Thyroid gland (tissue), 4 donors: ENCODE measurements at regions not wholly inside any gene's neighbourhood (a gene's known extent, or its start where the extent isn't known, plus 50 kb on each side); places are given as distances from the start of the nearest gene placed in this dataset.

Source experiments
- DNase-seq, 2 donors: peaks; one replicate each; pipeline ENCODE4 v3.0.0-alpha.2; 2019
- H3K27ac ChIP-seq, 3 donors: fragments of 200-600 bp; sonication (generic); 1 replicate in 2 of 3; 2 replicates in 1 of 3; pipeline ENCODE4 v1.5.1; 2016 to 2019; ENCODE audit warnings: mild to moderate bottlenecking in 1 of 3, moderate library complexity in 1 of 3
- H3K27me3 ChIP-seq: fragments of 200-600 bp; sonication (generic); one replicate; pipeline ENCODE4 v1.5.1; 2019
- H3K36me3 ChIP-seq, 2 donors: fragments of 200-600 bp; sonication (generic); one replicate each; pipeline ENCODE4 v1.5.1; 2016 to 2019
- H3K4me1 ChIP-seq, 2 donors: fragments of 200-600 bp; sonication (generic); one replicate each; pipeline ENCODE4 v1.5.1; 2017 to 2019
- H3K4me3 ChIP-seq, 3 donors: fragments of 200-600 bp; sonication (generic); replicated peaks in 1 of 3; 1 replicate in 2 of 3; 2 replicates in 1 of 3; pipeline ENCODE4 v1.5.1; 2016; ENCODE audit warnings: mild to moderate bottlenecking in 1 of 3
- H3K9me3 ChIP-seq: fragments of 200-600 bp; sonication (generic); one replicate; pipeline ENCODE4 v1.5.1; 2017
- CTCF ChIP-seq, 6 experiments: fragments of 200-600 bp in 3 of 6; fragments of 450-650 bp in 3 of 6; sonication (generic) in 3 of 6; IDR thresholded peaks; one replicate each; pipeline ENCODE4 v1.5.1; 2016 to 2019; ENCODE audit warnings: antibody characterized with exemption in 6 of 6, mild to moderate bottlenecking in 2 of 6, inconsistent platforms in 1 of 6, moderate library complexity in 1 of 6
- POLR2A ChIP-seq, 2 donors: fragments of 450-650 bp; IDR thresholded peaks; one replicate each; pipeline ENCODE4 v1.6.1; 2017; ENCODE audit warnings: antibody characterized with exemption in 2 of 2, mild to moderate bottlenecking in 2 of 2, moderate library complexity in 1 of 2
- WGBS, 2 donors: methylation state at CpG; one replicate each; pipeline ENCODE4 v1.1.5; 2017; 5-methylcytosine and 5-hydroxymethylcytosine counted together
- intact Hi-C: fragments of 100-400 bp; cut with DNase I; formaldehyde crosslinking; loops from one replicate; pipeline ENCODE4 v1.15.1; 2023

- Histone ChIP-seq H3K4me3 (no peak overlapping the region), H3K9me3 (no peaks in the 10 kb centered on the region), H3K27ac (no peak overlapping the region), H3K27me3 (no peaks in the 10 kb centered on the region), H3K4me1 (no peaks in the 10 kb centered on the region), H3K36me3 (no peaks in the 10 kb centered on the region)
- 86 to 93% methylated on average over 1 of the region's 1 CpG for WGBS, 2 donors
- no peak for DNase-seq
- intact Hi-C loops = no loop called here
- no peak for TF ChIP-seq CTCF (IDR thresholded peaks at IDR 0.05)
- no peak for TF ChIP-seq POLR2A (IDR thresholded peaks at IDR 0.05)
Measured at GRCh38 chr1:63255153-63255552, 67.2 kb upstream of the FOXD3 start.

- TF ChIP-seq POLR2A (IDR thresholded peaks at IDR 0.05) = no peak
- no peak for TF ChIP-seq CTCF (IDR thresholded peaks at IDR 0.05)
- intact Hi-C loops = no loop called here
- H3K27ac ChIP-seq = no peak overlapping the region
- no peak overlapping the region for H3K4me3 ChIP-seq
- no peaks in the 10 kb centered on the region for H3K36me3 ChIP-seq
- H3K27me3 ChIP-seq = no peaks in the 10 kb centered on the region
- 33 to 39% methylated on average over 2 of the region's 2 CpGs for WGBS, 2 donors
- DNase-seq = no peak
- no peaks in the 10 kb centered on the region for H3K9me3 ChIP-seq
- H3K4me1 ChIP-seq = no peaks in the 10 kb centered on the region
Measured at GRCh38 chr1:63261736-63262458, 60.5 kb upstream of the FOXD3 start.

GRCh38 chr1:63262459-63262770, 60.0 kb upstream of the FOXD3 start:
- 91 to 100% methylated on average over 3 of the region's 3 CpGs for WGBS, 2 donors
- no peak overlapping the region for H3K4me3 ChIP-seq
- intact Hi-C loops = no loop called here
- H3K9me3 ChIP-seq = no peaks in the 10 kb centered on the region
- H3K4me1 ChIP-seq = no peaks in the 10 kb centered on the region
- H3K36me3 ChIP-seq = no peaks in the 10 kb centered on the region
- DNase-seq = no peak
- no peaks in the 10 kb centered on the region for H3K27me3 ChIP-seq
- no peak overlapping the region for H3K27ac ChIP-seq
- TF ChIP-seq CTCF (IDR thresholded peaks at IDR 0.05) (no peak), POLR2A (IDR thresholded peaks at IDR 0.05) (no peak)

GRCh38 chr1:63264161-63264560, 58.2 kb upstream of the FOXD3 start:
- no peaks in the 10 kb centered on the region for H3K4me1 ChIP-seq
- intact Hi-C loops = no loop called here
- WGBS, 2 donors = 56 to 72% methylated on average over 2 of the region's 2 CpGs
- H3K27me3 ChIP-seq = no peaks in the 10 kb centered on the region
- H3K9me3 ChIP-seq = no peaks in the 10 kb centered on the region
- no peaks in the 10 kb centered on the region for H3K36me3 ChIP-seq
- no peak overlapping the region for H3K27ac ChIP-seq
- TF ChIP-seq POLR2A (IDR thresholded peaks at IDR 0.05) = no peak
- TF ChIP-seq CTCF (IDR thresholded peaks at IDR 0.05) = no peak
- no peak for DNase-seq
- H3K4me3 ChIP-seq = no peak overlapping the region

- H3K4me3 ChIP-seq = no peak overlapping the region
- TF ChIP-seq CTCF (IDR thresholded peaks at IDR 0.05) (no peak), POLR2A (IDR thresholded peaks at IDR 0.05) (no peak)
- intact Hi-C loops = no loop called here
- H3K27me3 ChIP-seq = no peaks in the 10 kb centered on the region
- DNase-seq = no peak
- H3K36me3 ChIP-seq = no peaks in the 10 kb centered on the region
- 87 to 91% methylated on average over 3 of the region's 3 CpGs for WGBS, 2 donors
- H3K27ac ChIP-seq = no peak overlapping the region
- no peaks in the 10 kb centered on the region for H3K4me1 ChIP-seq
- no peaks in the 10 kb centered on the region for H3K9me3 ChIP-seq
Measured at GRCh38 chr1:63266857-63267256, 55.5 kb upstream of the FOXD3 start.
